Right lobe of liver (tissue), 4 donors: ENCODE measurements at regions not wholly inside any gene's neighbourhood (a gene's known extent, or its start where the extent isn't known, plus 50 kb on each side); places are given as distances from the start of the nearest gene placed in this dataset.

Experiments
- POLR2A ChIP-seq: fragments of 450-650 bp; IDR thresholded peaks from one replicate; pipeline ENCODE4 v1.6.1; 2017; ENCODE audit warnings: antibody characterized with exemption, mild to moderate bottlenecking
- TF ChIP-seq, protein P1 (sequence below), 4 donors: fragments of 200-600 bp in 3 of 4; fragments of 450-650 bp in 1 of 4; IDR thresholded peaks; one replicate each; pipeline versions ENCODE4 v1.5.1 to v1.8.0; 2016 to 2022; ENCODE audit warnings: antibody characterized with exemption in 4 of 4, mild to moderate bottlenecking in 2 of 4
- donor health status: DM: no; HTN: no; CAD: no.
- donor health status: DM: no; HTN: no; CAD: no.
- donor health status: DM: no; HTN: yes; CAD: no.

GRCh38 chr12:123075646-123076171 is 75.2 kb downstream of the PITPNM2 start:
- TF ChIP-seq POLR2A = no peak
- TF ChIP-seq, protein P1, sequence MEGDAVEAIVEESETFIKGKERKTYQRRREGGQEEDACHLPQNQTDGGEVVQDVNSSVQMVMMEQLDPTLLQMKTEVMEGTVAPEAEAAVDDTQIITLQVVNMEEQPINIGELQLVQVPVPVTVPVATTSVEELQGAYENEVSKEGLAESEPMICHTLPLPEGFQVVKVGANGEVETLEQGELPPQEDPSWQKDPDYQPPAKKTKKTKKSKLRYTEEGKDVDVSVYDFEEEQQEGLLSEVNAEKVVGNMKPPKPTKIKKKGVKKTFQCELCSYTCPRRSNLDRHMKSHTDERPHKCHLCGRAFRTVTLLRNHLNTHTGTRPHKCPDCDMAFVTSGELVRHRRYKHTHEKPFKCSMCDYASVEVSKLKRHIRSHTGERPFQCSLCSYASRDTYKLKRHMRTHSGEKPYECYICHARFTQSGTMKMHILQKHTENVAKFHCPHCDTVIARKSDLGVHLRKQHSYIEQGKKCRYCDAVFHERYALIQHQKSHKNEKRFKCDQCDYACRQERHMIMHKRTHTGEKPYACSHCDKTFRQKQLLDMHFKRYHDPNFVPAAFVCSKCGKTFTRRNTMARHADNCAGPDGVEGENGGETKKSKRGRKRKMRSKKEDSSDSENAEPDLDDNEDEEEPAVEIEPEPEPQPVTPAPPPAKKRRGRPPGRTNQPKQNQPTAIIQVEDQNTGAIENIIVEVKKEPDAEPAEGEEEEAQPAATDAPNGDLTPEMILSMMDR (IDR thresholded peaks at IDR 0.05) = no peak
